ENCODE measurements at regions not wholly inside any gene's neighbourhood (a gene's known extent, or its start where the extent isn't known, plus 50 kb on each side); places are given as distances from the start of the nearest gene placed in this dataset.

- intact Hi-C loops (cut with DNase I) = no loop called here
- H3K4me3 ChIP-seq = no peak overlapping the region
- no peak for TF ChIP-seq CTCF (IDR thresholded peaks at IDR 0.05)
- H3K36me3 ChIP-seq = no peaks in the 10 kb centered on the region
- no peak for ATAC-seq
- no peak overlapping the region for H3K27ac ChIP-seq
- no peaks in the 10 kb centered on the region for H3K9me3 ChIP-seq
- no peaks in the 10 kb centered on the region for H3K4me1 ChIP-seq
- DNase-seq = no peak
- no peak for FAIRE-seq
- WGBS, 2 donors = 71 to 77% methylated on average over 8 of the region's 8 CpGs
- no peaks in the 10 kb centered on the region for H3K27me3 ChIP-seq
Measured at GRCh38 chr16:73319737-73320136, 271.8 kb upstream of the ZFHX3 start.

GRCh38 chr16:73319261-73319660, 271.3 kb upstream of the ZFHX3 start:
- Histone ChIP-seq H3K27me3 (no peaks in the 10 kb centered on the region), H3K9me3 (no peaks in the 10 kb centered on the region), H3K36me3 (no peaks in the 10 kb centered on the region), H3K27ac (no peak overlapping the region), H3K4me1 (no peaks in the 10 kb centered on the region), H3K4me3 (no peak overlapping the region)
- 55 to 72% methylated on average over 10 of the region's 10 CpGs for WGBS, 2 donors
- ATAC-seq = no peak
- TF ChIP-seq CTCF (IDR thresholded peaks at IDR 0.05) = no peak
- no peak for DNase-seq
- intact Hi-C loops (cut with DNase I) = no loop called here
- no peak for FAIRE-seq

- DNase-seq (no peak), ATAC-seq (no peak), FAIRE-seq (no peak)
- Histone ChIP-seq H3K4me3 (no peak overlapping the region), H3K27ac (no peak overlapping the region), H3K36me3 (no peaks in the 10 kb centered on the region), H3K9me3 (no peaks in the 10 kb centered on the region), H3K4me1 (no peaks in the 10 kb centered on the region), H3K27me3 (no peaks in the 10 kb centered on the region)
- intact Hi-C loops (cut with DNase I) = no loop called here
- 61 to 77% methylated on average over 12 of the region's 12 CpGs for WGBS, 2 donors
- TF ChIP-seq CTCF (IDR thresholded peaks at IDR 0.05) = no peak
Measured at GRCh38 chr16:73317321-73317857, 269.5 kb upstream of the ZFHX3 start.

- ATAC-seq (no peak), DNase-seq (no peak), FAIRE-seq (no peak)
- TF ChIP-seq CTCF (IDR thresholded peaks at IDR 0.05) = no peak
- WGBS, 2 donors = 49 to 69% methylated on average over 7 of the region's 7 CpGs
- H3K36me3 ChIP-seq = no peaks in the 10 kb centered on the region
- intact Hi-C loops (cut with DNase I) = no loop called here
- no peaks in the 10 kb centered on the region for H3K4me1 ChIP-seq
- no peak overlapping the region for H3K4me3 ChIP-seq
- H3K27ac ChIP-seq = no peak overlapping the region
- no peaks in the 10 kb centered on the region for H3K27me3 ChIP-seq
- H3K9me3 ChIP-seq = no peaks in the 10 kb centered on the region
Measured at GRCh38 chr16:73315645-73316044, 267.7 kb upstream of the ZFHX3 start.

- WGBS, 2 donors = 76 to 88% methylated on average over 2 of the region's 2 CpGs
- no peak for DNase-seq
- no peak for ATAC-seq
- H3K4me1 ChIP-seq = no peaks in the 10 kb centered on the region
- FAIRE-seq = no peak
- H3K27ac ChIP-seq = no peak overlapping the region
- H3K9me3 ChIP-seq = no peaks in the 10 kb centered on the region
- intact Hi-C loops (cut with DNase I) = no loop called here
- no peak overlapping the region for H3K4me3 ChIP-seq
- H3K36me3 ChIP-seq = no peaks in the 10 kb centered on the region
- TF ChIP-seq CTCF (IDR thresholded peaks at IDR 0.05) = no peak
- H3K27me3 ChIP-seq = no peaks in the 10 kb centered on the region
Measured at GRCh38 chr16:73313950-73314349, 266.0 kb upstream of the ZFHX3 start.
